Karpas-422 (cell line): ENCODE measurements at regions not wholly inside any gene's neighbourhood (a gene's known extent, or its start where the extent isn't known, plus 50 kb on each side); places are given as distances from the start of the nearest gene placed in this dataset.

Experiments
- DNase-seq: peaks from one replicate; pipeline ENCODE4 v3.0.0-alpha.2; 2015
- H2AFZ ChIP-seq: fragments of 200-600 bp; sonication (generic); 2 replicates; pipeline ENCODE4 v1.6.1; 2014; ENCODE audit warnings: antibody characterized with exemption, low read length, mixed read lengths
- H3K27ac ChIP-seq: fragments of 200-600 bp; sonication (generic); 2 replicates; pipeline ENCODE4 v1.5.1; 2014; ENCODE audit warnings: mild to moderate bottlenecking, low read length, moderate library complexity
- H3K27me3 ChIP-seq: fragments of 200-600 bp; sonication (generic); 2 replicates; pipeline ENCODE4 v1.6.1; 2014; ENCODE audit warnings: low read length, mixed read lengths
- H3K36me3 ChIP-seq: fragments of 200-600 bp; sonication (generic); 2 replicates; pipeline ENCODE4 v1.6.1; 2014; ENCODE audit warnings: low read length, mixed read lengths; ENCODE audit not compliant: insufficient read depth
- H3K4me1 ChIP-seq: fragments of 200-600 bp; sonication (generic); 2 replicates; pipeline ENCODE4 v1.6.1; 2014; ENCODE audit warnings: mild to moderate bottlenecking, low read length, mixed read lengths
- H3K4me2 ChIP-seq: fragments of 200-600 bp; sonication (generic); 2 replicates; pipeline ENCODE4 v1.6.1; 2014; ENCODE audit warnings: low read length, low read depth, mild to moderate bottlenecking; ENCODE audit not compliant: poor library complexity, severe bottlenecking
- H3K4me3 ChIP-seq: fragments of 200-600 bp; sonication (generic); 2 replicates; pipeline ENCODE4 v1.5.1; 2014; ENCODE audit warnings: mild to moderate bottlenecking, antibody characterized with exemption, low read length, mixed read lengths
- H3K79me2 ChIP-seq: fragments of 200-600 bp; sonication (generic); 2 replicates; pipeline ENCODE4 v1.6.1; 2014; ENCODE audit warnings: mild to moderate bottlenecking, low read length, mixed read lengths
- H3K9ac ChIP-seq: fragments of 200-600 bp; sonication (generic); 2 replicates; pipeline ENCODE4 v1.6.0; 2014; ENCODE audit warnings: low read length
- H3K9me2 ChIP-seq: fragments of 200-600 bp; sonication (generic), shearing (Covaris generic); replicated peaks from 2 replicates; pipeline ENCODE4 v1.6.0; 2014; ENCODE audit warnings: mild to moderate bottlenecking, low read length, moderate library complexity; ENCODE audit not compliant: insufficient read depth
- H3K9me3 ChIP-seq: fragments of 300-700, 200-600 bp; sonication (generic); 2 replicates; pipeline ENCODE4 v1.6.1; 2014; ENCODE audit warnings: low read length, mixed read lengths
- H4K20me1 ChIP-seq: fragments of 200-600 bp; sonication (generic); 2 replicates; pipeline ENCODE4 v1.6.1; 2014; ENCODE audit warnings: mild to moderate bottlenecking, antibody characterized with exemption, low read length, low read depth; ENCODE audit not compliant: insufficient read depth

DNA sequence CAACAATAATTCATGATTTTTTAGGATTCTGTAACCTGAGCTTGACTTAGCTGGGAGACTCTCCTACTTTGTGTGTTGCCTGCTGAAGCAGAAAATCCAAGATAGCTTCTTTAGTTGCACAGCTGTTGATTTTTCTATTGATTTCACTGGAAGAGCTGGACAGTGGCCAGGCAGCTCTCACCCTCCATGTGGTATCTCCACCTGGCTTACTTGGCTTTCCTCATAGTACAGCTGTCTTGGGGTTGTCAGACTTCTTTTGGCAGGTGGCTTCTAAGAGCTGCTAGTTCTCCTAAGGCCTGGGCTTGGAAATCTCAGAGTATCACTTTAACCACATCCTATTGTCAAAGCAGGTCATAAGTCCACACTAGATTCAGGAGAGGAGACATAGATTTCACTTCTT lies 130.8 kb upstream of the SPON1 start:
- H3K4me1 ChIP-seq, result no peaks in the 10 kb centered on the region
- no peak overlapping the region for H3K9ac ChIP-seq
- H3K27ac ChIP-seq, result no peak overlapping the region
- no peaks in the 10 kb centered on the region for H3K9me2 ChIP-seq
- H3K79me2 ChIP-seq, result no peaks in the 10 kb centered on the region
- no peak overlapping the region for H3K4me2 ChIP-seq
- no peaks in the 10 kb centered on the region for H3K36me3 ChIP-seq
- no peaks in the 10 kb centered on the region for H4K20me1 ChIP-seq
- DNase-seq, result no peak
- H3K4me3 ChIP-seq, result no peak overlapping the region
- H2AFZ ChIP-seq, result no peak overlapping the region
- H3K9me3 ChIP-seq, result no peaks in the 10 kb centered on the region
- no peaks in the 10 kb centered on the region for H3K27me3 ChIP-seq

DNA sequence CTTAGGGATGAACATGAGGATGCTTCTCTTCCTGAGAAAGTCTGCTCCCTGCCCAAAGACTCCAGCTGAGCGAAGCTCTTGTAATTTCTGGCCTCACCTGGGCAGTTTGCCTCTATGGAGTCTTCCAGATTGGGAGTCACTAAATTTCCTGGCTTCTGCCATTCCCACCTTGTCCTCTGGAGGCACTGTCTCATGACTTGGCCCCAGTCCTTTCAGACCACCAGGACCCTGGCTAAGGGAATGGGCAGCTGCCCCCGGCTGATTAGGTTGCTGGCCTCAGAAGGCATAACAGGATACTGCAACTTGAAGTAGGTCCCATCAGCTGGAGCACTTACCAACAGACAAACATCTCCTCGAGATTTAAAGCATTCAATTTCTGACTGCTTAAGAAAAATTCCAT lies 128.1 kb upstream of the SPON1 start:
- Histone ChIP-seq H3K4me3 (no peak overlapping the region), H3K79me2 (no peaks in the 10 kb centered on the region), H3K9ac (no peak overlapping the region), H3K4me1 (no peaks in the 10 kb centered on the region), H3K9me2 (no peaks in the 10 kb centered on the region), H3K9me3 (no peaks in the 10 kb centered on the region), H2AFZ (no peak overlapping the region), H3K4me2 (no peak overlapping the region), H4K20me1 (no peaks in the 10 kb centered on the region), H3K36me3 (no peaks in the 10 kb centered on the region), H3K27ac (no peak overlapping the region), H3K27me3 (no peaks in the 10 kb centered on the region)
- DNase-seq, result peak; percentile 43

GRCh38 chr11:13836666-13837065 lies 125.9 kb upstream of the SPON1 start:
- no peak for DNase-seq
- H3K27ac ChIP-seq, result no peak overlapping the region

GRCh38 chr11:13837286-13837685 lies 125.2 kb upstream of the SPON1 start:
- no peak overlapping the region for H2AFZ ChIP-seq
- no peak overlapping the region for H3K9ac ChIP-seq
- no peak for DNase-seq
- H4K20me1 ChIP-seq, result no peaks in the 10 kb centered on the region
- H3K4me3 ChIP-seq, result no peak overlapping the region
- no peaks in the 10 kb centered on the region for H3K9me3 ChIP-seq
- H3K9me2 ChIP-seq, result no peaks in the 10 kb centered on the region
- H3K27ac ChIP-seq, result no peak overlapping the region
- no peaks in the 10 kb centered on the region for H3K36me3 ChIP-seq
- H3K79me2 ChIP-seq, result no peaks in the 10 kb centered on the region
- no peak overlapping the region for H3K4me2 ChIP-seq
- H3K27me3 ChIP-seq, result no peaks in the 10 kb centered on the region
- peaks cover 7% of the 10 kb centered on the region for H3K4me1 ChIP-seq

More at GRCh38 chr11:13836666-13837065, 125.9 kb upstream of the SPON1 start:
- H3K9me3 ChIP-seq, result no peaks in the 10 kb centered on the region
- no peak overlapping the region for H3K4me2 ChIP-seq
- no peaks in the 10 kb centered on the region for H3K79me2 ChIP-seq
- H3K9ac ChIP-seq, result no peak overlapping the region
- H2AFZ ChIP-seq, result no peak overlapping the region
- H3K9me2 ChIP-seq, result no peaks in the 10 kb centered on the region
- H3K4me3 ChIP-seq, result no peak overlapping the region
- H3K4me1 ChIP-seq, result peaks cover 7% of the 10 kb centered on the region
- H3K27me3 ChIP-seq, result no peaks in the 10 kb centered on the region
- no peaks in the 10 kb centered on the region for H4K20me1 ChIP-seq
- no peaks in the 10 kb centered on the region for H3K36me3 ChIP-seq

DNA sequence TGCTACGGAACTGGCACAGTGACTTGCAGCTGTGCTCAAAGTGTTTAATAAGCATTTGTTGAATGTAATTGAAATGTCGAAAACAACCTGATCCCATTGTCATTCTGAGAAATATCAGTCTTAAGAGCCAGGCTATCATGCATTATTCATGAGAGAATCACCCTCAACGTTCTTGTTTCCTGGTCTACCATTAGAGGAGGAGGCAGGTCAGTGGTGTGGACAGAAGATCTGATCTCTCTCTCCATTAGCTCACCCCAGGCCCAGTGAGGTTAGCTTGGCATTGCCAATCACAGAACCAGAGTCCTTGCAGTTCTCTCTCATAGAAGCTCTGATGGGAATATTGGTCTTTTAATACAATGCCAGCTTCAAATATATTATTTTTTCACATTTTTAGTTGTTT lies 121.1 kb upstream of the SPON1 start:
- no peak overlapping the region for H3K27ac ChIP-seq
- no peak overlapping the region for H2AFZ ChIP-seq
- H3K4me2 ChIP-seq, result no peak overlapping the region

DNA sequence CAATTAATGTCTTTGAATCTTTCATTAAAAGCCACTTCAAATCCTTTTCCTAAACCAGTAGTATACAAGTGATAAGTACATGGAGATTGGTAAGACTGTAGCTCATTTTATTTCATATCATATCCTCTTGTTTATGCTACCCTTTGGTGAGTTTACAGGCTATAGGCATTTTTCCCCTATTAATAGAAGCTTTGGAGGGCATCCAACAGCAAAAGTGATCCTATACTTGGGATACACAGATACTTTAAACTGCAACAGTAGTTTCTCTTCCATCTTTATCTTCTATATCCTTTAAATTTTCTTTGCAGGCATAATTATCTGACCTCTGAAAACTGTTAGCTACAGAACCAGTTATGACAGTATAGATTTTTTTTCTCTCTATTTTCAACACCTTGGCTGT lies 114.5 kb upstream of the SPON1 start:
- no peaks in the 10 kb centered on the region for H3K4me1 ChIP-seq
- no peak overlapping the region for H2AFZ ChIP-seq
- no peaks in the 10 kb centered on the region for H3K9me2 ChIP-seq
- no peak overlapping the region for H3K27ac ChIP-seq
- H3K9me3 ChIP-seq, result no peaks in the 10 kb centered on the region
- no peaks in the 10 kb centered on the region for H3K36me3 ChIP-seq
- no peak overlapping the region for H3K4me2 ChIP-seq
- no peak overlapping the region for H3K4me3 ChIP-seq
- no peaks in the 10 kb centered on the region for H4K20me1 ChIP-seq
- no peak overlapping the region for H3K9ac ChIP-seq
- H3K79me2 ChIP-seq, result no peaks in the 10 kb centered on the region
- no peaks in the 10 kb centered on the region for H3K27me3 ChIP-seq
- DNase-seq, result no peak

More for the DNA sequence above, 121.1 kb upstream of the SPON1 start:
- H3K9me2 ChIP-seq, result no peaks in the 10 kb centered on the region
- no peak for DNase-seq
- no peak overlapping the region for H3K9ac ChIP-seq
- no peaks in the 10 kb centered on the region for H3K27me3 ChIP-seq
- H3K4me1 ChIP-seq, result peaks cover 7% of the 10 kb centered on the region
- H3K36me3 ChIP-seq, result no peaks in the 10 kb centered on the region
- no peaks in the 10 kb centered on the region for H3K9me3 ChIP-seq
- no peaks in the 10 kb centered on the region for H3K79me2 ChIP-seq
- H3K4me3 ChIP-seq, result no peak overlapping the region
- no peaks in the 10 kb centered on the region for H4K20me1 ChIP-seq

DNA sequence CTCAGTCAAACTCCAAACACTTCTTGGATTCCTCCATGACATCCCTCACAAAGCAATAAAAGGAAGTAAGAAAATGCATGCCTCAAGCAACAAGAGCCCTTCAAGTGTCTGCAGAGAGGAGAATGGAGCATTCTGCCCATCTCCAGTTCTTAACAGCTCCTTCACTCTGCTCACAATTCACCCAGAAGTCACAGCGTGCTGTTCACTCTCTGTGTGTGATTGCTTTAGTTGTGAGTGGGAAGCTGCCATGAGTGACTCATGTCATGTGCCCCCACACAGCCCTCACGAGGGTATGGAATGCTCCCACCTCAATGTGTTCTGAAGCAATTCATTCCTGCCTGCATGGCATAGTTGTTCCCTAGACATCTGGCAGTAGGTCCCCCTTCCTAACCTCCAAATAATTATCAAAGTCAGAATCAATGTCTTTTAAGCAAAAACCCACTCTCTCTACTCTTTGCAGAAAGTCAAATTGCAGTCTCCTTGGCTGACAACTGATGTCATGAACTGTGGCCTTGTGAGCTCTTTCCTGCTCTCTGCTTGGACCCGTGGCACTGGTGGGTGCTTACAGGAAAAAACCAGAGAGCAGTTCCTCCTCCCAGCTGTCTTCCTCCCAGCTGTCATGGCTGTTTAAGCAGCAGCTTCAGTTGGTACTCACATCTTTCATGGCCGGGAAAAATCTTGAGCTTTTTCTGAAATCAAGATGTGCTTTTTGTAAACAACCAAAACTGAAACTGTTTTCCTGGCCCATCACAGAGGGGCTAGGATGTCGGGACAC lies 112.1 kb upstream of the SPON1 start:
- Histone ChIP-seq H3K27ac (no peak overlapping the region), H3K9me3 (no peaks in the 10 kb centered on the region), H3K36me3 (no peaks in the 10 kb centered on the region), H3K4me1 (no peaks in the 10 kb centered on the region), H3K27me3 (no peaks in the 10 kb centered on the region), H3K4me2 (no peak overlapping the region), H3K9me2 (no peaks in the 10 kb centered on the region), H3K79me2 (no peaks in the 10 kb centered on the region), H2AFZ (no peak overlapping the region), H3K4me3 (no peak overlapping the region), H4K20me1 (no peaks in the 10 kb centered on the region), H3K9ac (no peak overlapping the region)
- DNase-seq, result no peak

- Histone ChIP-seq H3K4me1 (no peaks in the 10 kb centered on the region), H3K4me2 (no peak overlapping the region), H3K9me2 (no peaks in the 10 kb centered on the region), H2AFZ (no peak overlapping the region), H3K9me3 (no peaks in the 10 kb centered on the region), H3K9ac (no peak overlapping the region), H3K4me3 (no peak overlapping the region), H3K36me3 (no peaks in the 10 kb centered on the region), H3K79me2 (no peaks in the 10 kb centered on the region), H3K27me3 (no peaks in the 10 kb centered on the region), H4K20me1 (no peaks in the 10 kb centered on the region), H3K27ac (no peak overlapping the region)
- no peak for DNase-seq
These were observed 110.8 kb upstream of the SPON1 start for GRCh38 chr11:13851691-13852090.
